K562 (cell line): ENCODE measurements at regions not wholly inside any gene's neighbourhood (a gene's known extent, or its start where the extent isn't known, plus 50 kb on each side); places are given as distances from the start of the nearest gene placed in this dataset.

Source experiments
- ATAC-seq: fragments of 200-7000 bp; cut with Tn5 transposase; 3 replicates; pipeline ENCODE4 v1.9.1; 2020; ENCODE audit warnings: moderate library complexity
- BruUV-seq: library from RNA; stranded (reverse); fragments of 400-500 nt; replicated peaks from 2 replicates; lab custom pipeline; 2021; lab: Mats Ljungman, UMichigan
- CTCF ChIA-PET: fragments of 300-600 bp; formaldehyde crosslinking; extraction: SDS; loops from one replicate; lab custom pipeline; 2021; ENCODE audit warnings: low intra/inter-chr PET ratio; lab: Yijun Ruan, JAX
- POLR2A ChIA-PET: fragments of 300-600, 350-650 bp; sonication (Branson Sonifier 250); formaldehyde crosslinking; extraction: SDS; loops from one replicate; lab custom pipeline; 2021; ENCODE audit warnings: antibody characterized with exemption, inconsistent platforms; lab: Yijun Ruan, JAX
- DNase-seq, 4 experiments: peaks; one replicate each; pipeline versions ENCODE4 v3.0.0 to v3.0.0-alpha.2; 2011 to 2018; ENCODE audit warnings: low spot score in 3 of 4, mixed read lengths in 3 of 4; ENCODE audit errors: extremely low read depth in 1 of 4
- FAIRE-seq: peaks from 2 replicates; lab custom pipeline; 2011; peaks lifted over from hg19 to GRCh38; lab: Jason Lieb, UNC
- H2AFZ ChIP-seq: 2 replicates; pipeline ENCODE4 v1.6.0; 2011; ENCODE audit warnings: low read depth, low read length, control low read depth, inconsistent platforms
- H3K27ac ChIP-seq: fragments of 200-600 bp; 3 replicates; pipeline ENCODE4 v1.8.0; 2011; ENCODE audit warnings: low read depth, mild to moderate bottlenecking, control low read depth, inconsistent platforms, low read length, moderate library complexity, mixed read lengths; ENCODE audit errors: extremely low read depth
- H3K27me3 ChIP-seq, 2 experiments: fragments of 300-600 bp in 1 of 2; 2 replicates in 1 of 2; 3 replicates in 1 of 2; pipeline versions ENCODE4 v1.6.0 to v1.8.0; 2011; ENCODE audit warnings: inconsistent platforms in 2 of 2, low read length in 2 of 2, mild to moderate bottlenecking in 1 of 2, mixed read lengths in 1 of 2, moderate library complexity in 1 of 2; ENCODE audit not compliant: control insufficient read depth in 2 of 2, insufficient read depth in 2 of 2
- H3K36me3 ChIP-seq: fragments of 300-600 bp; 3 replicates; pipeline ENCODE4 v1.8.0; 2011; ENCODE audit warnings: mild to moderate bottlenecking, low read length, inconsistent platforms; ENCODE audit not compliant: control insufficient read depth, insufficient read depth
- H3K4me1 ChIP-seq, 2 experiments: fragments of 200-600 bp in 1 of 2; replicated peaks in 1 of 2; 2 replicates in 1 of 2; 3 replicates in 1 of 2; pipeline versions ENCODE4 v1.5.1 to v1.8.0; 2011; ENCODE audit warnings: inconsistent platforms in 2 of 2, low read length in 2 of 2, mild to moderate bottlenecking in 1 of 2, mixed read lengths in 1 of 2, moderate library complexity in 1 of 2; ENCODE audit not compliant: control insufficient read depth in 2 of 2, insufficient read depth in 2 of 2
- H3K4me2 ChIP-seq: 2 replicates; pipeline ENCODE4 v1.6.1; 2011; ENCODE audit warnings: low read length, control low read depth, inconsistent platforms, mixed read lengths; ENCODE audit not compliant: insufficient read depth
- H3K4me3 ChIP-seq: fragments of 200-600 bp; sonication (generic), shearing (Covaris generic); 2 replicates; pipeline ENCODE4 v1.5.1; 2016; ENCODE audit warnings: control low read depth, inconsistent platforms
- H3K79me2 ChIP-seq: fragments of 200-600 bp; 3 replicates; pipeline ENCODE4 v1.8.0; 2011; ENCODE audit warnings: low read length, inconsistent platforms; ENCODE audit not compliant: control insufficient read depth, insufficient read depth
- H3K9ac ChIP-seq, 2 experiments: 2 replicates each; pipeline versions ENCODE4 v1.6.0 to v1.6.1; 2011; ENCODE audit warnings: low read depth in 2 of 2, low read length in 2 of 2, control low read depth in 1 of 2, inconsistent platforms in 1 of 2, mild to moderate bottlenecking in 1 of 2, mixed read lengths in 1 of 2; ENCODE audit not compliant: insufficient read depth in 1 of 2
- H3K9me1 ChIP-seq: one replicate; pipeline ENCODE4 v1.6.0; 2011; ENCODE audit warnings: inconsistent platforms, mild to moderate bottlenecking, low read length, moderate library complexity; ENCODE audit not compliant: control insufficient read depth, insufficient read depth
- H3K9me3 ChIP-seq: replicated peaks from 2 replicates; pipeline ENCODE4 v1.5.1; 2011; ENCODE audit warnings: low read depth, low read length, inconsistent platforms; ENCODE audit not compliant: control insufficient read depth, insufficient read depth
- H4K20me1 ChIP-seq: replicated peaks from 2 replicates; pipeline ENCODE4 v1.6.1; 2011; ENCODE audit warnings: low read length, inconsistent platforms, mixed read lengths; ENCODE audit not compliant: control insufficient read depth, insufficient read depth
- CEBPB ChIP-seq: fragments of 450-650 bp; IDR thresholded peaks from 2 replicates; pipeline ENCODE4 v1.6.1; 2016; ENCODE audit warnings: missing genetic modification characterization, missing compliant biosample characterization
- CEBPG ChIP-seq, 3 experiments: fragments of 200-800 bp in 1 of 3; sonication (Bioruptor generic) in 1 of 3; sonication (generic) in 1 of 3; formaldehyde crosslinking in 1 of 3; IDR thresholded peaks in 2 of 3; conservative IDR thresholded peaks in 1 of 3; 2 replicates each; pipeline versions ENCODE4 v1.6.1 to v1.8.0; 2016 to 2022; ENCODE audit warnings: missing compliant biosample characterization in 2 of 3, missing genetic modification characterization in 2 of 3, mild to moderate bottlenecking in 1 of 3, missing genetic modification reagents in 1 of 3
- CREM ChIP-seq: IDR thresholded peaks from 2 replicates; pipeline ENCODE4 v1.6.1; 2014; ENCODE audit warnings: antibody characterized with exemption, low read depth
- E2F3 ChIP-seq: fragments of 250-450 bp; sonication (Bioruptor Pico); IDR thresholded peaks from 2 replicates; pipeline ENCODE4 v1.4.0; 2020; ENCODE audit warnings: mild to moderate bottlenecking
- MCM3 ChIP-seq: fragments of 450-650 bp; IDR thresholded peaks from 2 replicates; pipeline ENCODE4 v1.6.1; 2016
- NFIC ChIP-seq: fragments of 450-650 bp; IDR thresholded peaks from 2 replicates; pipeline ENCODE4 v1.6.1; 2017; ENCODE audit warnings: mild to moderate bottlenecking, inconsistent platforms
- RBBP5 ChIP-seq: fragments of 200-600 bp; sonication (generic); IDR thresholded peaks from 2 replicates; pipeline ENCODE4 v1.6.1; 2012; ENCODE audit warnings: borderline replicate concordance, mild to moderate bottlenecking, low read length, control low read depth, inconsistent platforms; ENCODE audit not compliant: insufficient read depth, poor library complexity, severe bottlenecking
- SOX6 ChIP-seq: fragments of 450-650 bp; IDR thresholded peaks from 2 replicates; pipeline ENCODE4 v1.6.1; 2014; ENCODE audit warnings: mild to moderate bottlenecking
- STAG1 ChIP-seq: sonication (generic); formaldehyde crosslinking; IDR thresholded peaks from 2 replicates; pipeline ENCODE4 v1.5.0; 2020; ENCODE audit warnings: missing genetic modification reagents, borderline replicate concordance
- TAF7 ChIP-seq: fragments of 450-650 bp; IDR thresholded peaks from 2 replicates; pipeline ENCODE4 v1.6.1; 2016; ENCODE audit warnings: missing genetic modification characterization, missing compliant biosample characterization
- WHSC1 ChIP-seq: IDR thresholded peaks from one replicate; pipeline ENCODE4 v1.6.1; 2012; ENCODE audit warnings: low read length, control low read depth, inconsistent platforms
- ZBTB17 ChIP-seq: fragments of 450-650 bp; formaldehyde crosslinking; IDR thresholded peaks from 2 replicates; pipeline ENCODE4 v1.4.0; 2020; ENCODE audit warnings: mild to moderate bottlenecking
- ZNF507 ChIP-seq: conservative IDR thresholded peaks from 2 replicates; pipeline ENCODE4 v1.6.1; 2017; ENCODE audit warnings: missing genetic modification characterization, missing compliant biosample characterization
- ZNF695 ChIP-seq: fragments of 450-650 bp; formaldehyde crosslinking; IDR thresholded peaks from 2 replicates; pipeline ENCODE4 v1.4.0; 2020; ENCODE audit warnings: mild to moderate bottlenecking, moderate library complexity
- WGBS: fragments of 100-300 bp; shearing (Covaris generic); methylation state at CpG from one replicate; pipeline ENCODE4 v1.1.6; 2016; ENCODE audit warnings: low coverage, mixed read lengths; ENCODE audit not compliant: insufficient coverage; ENCODE audit errors: missing lambda C conversion rate; 5-methylcytosine and 5-hydroxymethylcytosine counted together
- in situ Hi-C: fragments of 300-500 bp; cut with MboI; formaldehyde crosslinking; loops from 4 replicates; pipeline ENCODE4 v1.15.0; 2018; ENCODE audit warnings: inconsistent platforms, mixed read lengths
- intact Hi-C: fragments of 100-400 bp; cut with micrococcal nuclease; formaldehyde crosslinking; loops from 2 replicates; pipeline ENCODE4 v1.14.2; 2022
- TF ChIP-seq, protein P1 (sequence below), 3 experiments: fragments of 200-800 bp in 1 of 3; sonication (Bioruptor generic) in 1 of 3; sonication (generic) in 1 of 3; formaldehyde crosslinking in 1 of 3; IDR thresholded peaks; 2 replicates each; pipeline versions ENCODE4 v1.6.1 to v1.8.0; 2016 to 2022; ENCODE audit warnings: mild to moderate bottlenecking in 2 of 3, missing compliant biosample characterization in 2 of 3, missing genetic modification characterization in 2 of 3, missing genetic modification reagents in 1 of 3

DNA sequence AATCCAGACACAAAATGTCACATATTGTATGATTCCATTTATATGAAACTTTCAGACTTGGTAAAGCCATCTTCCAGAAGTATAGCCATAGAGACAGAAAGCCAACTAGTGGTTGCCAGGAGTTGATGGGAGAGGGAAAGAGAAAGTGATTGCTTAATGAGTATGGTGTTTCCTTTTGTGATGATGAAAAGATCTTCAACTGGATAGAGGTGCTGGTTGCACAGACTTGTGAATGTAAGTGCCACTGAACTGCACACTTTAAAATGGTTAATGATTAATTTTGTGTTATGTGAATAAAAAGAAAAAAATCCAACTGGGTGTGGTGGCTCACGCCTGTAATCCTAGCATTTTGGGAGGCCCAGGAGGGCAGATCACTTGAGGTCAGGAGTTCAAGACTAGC lies 135.3 kb upstream of the SLC1A4 start:
- Histone ChIP-seq H3K9ac (no peak overlapping the region), H3K36me3 (no peaks in the 10 kb centered on the region), H3K9me3 (no peaks in the 10 kb centered on the region), H3K27ac (no peak overlapping the region), H3K9me1 (no peaks in the 10 kb centered on the region), H2AFZ (peak overlapping the region; percentile 93), H3K4me1 (peaks cover 17 to 37% of the 10 kb centered on the region in 2 experiments), H3K79me2 (no peaks in the 10 kb centered on the region), H3K4me3 (no peak overlapping the region), H3K4me2 (no peak overlapping the region), H4K20me1 (no peaks in the 10 kb centered on the region), H3K27me3 (no peaks in the 10 kb centered on the region)
- BruUV-seq: no TSS peak
- 75% methylated on average over 1 of the region's 1 CpG for WGBS
- TF ChIP-seq CEBPG (CRISPR knock-in tag; IDR thresholded peaks at IDR 0.05) (no peak), CEBPG (tag; conservative IDR thresholded peaks at IDR 0.05 in 1 of 2, IDR thresholded peaks at IDR 0.05 in 1 of 2) (peak; percentile 78 to 85), ZNF507 (tag) (no peak), CEBPB (tag) (peak; percentile 26; the same call in 1 of the 2 replicates)
- DNase-seq (no peak), FAIRE-seq (no peak), ATAC-seq (no peak)
- intact Hi-C loops (loop anchor here (5.0 kb wide), 1 partner anchor 87 kb away; no protein-coding TSS in a partner anchor), in situ Hi-C loops (no loop called here)
- POLR2A ChIA-PET: no interaction called here
- CTCF ChIA-PET: no interaction called here

DNA sequence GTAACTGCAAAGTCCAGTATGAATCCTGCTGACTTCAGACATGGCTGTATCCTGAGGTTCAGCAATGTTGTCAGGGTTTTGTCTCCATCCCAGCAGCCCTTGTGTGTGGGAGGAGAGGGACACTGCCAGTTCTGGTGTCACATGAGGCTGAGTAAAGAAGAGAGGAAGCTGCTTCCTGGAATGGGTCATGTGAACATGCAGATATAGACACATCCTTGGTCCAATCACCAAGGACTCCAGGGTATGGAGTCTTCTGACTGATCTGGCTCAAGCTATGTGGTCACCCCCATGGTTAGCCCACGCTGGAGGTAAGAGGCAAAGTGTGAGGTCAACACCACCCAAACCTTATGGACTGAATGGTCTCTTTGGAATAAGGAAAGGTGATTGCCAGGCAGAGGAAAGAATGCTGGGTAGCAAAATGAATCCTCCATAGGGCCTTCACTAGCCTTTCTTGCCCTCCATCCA lies 134.4 kb upstream of the SLC1A4 start:
- Histone ChIP-seq H3K9me3 (no peaks in the 10 kb centered on the region), H3K27ac (peak overlapping the region; percentile 42; the same call in 1 of the 3 replicates), H3K79me2 (no peaks in the 10 kb centered on the region), H3K36me3 (no peaks in the 10 kb centered on the region), H2AFZ (peak overlapping the region; percentile 91), H3K4me2 (peak overlapping the region; percentile 13; the same call in 1 of the 2 replicates), H3K9me1 (no peaks in the 10 kb centered on the region), H4K20me1 (no peaks in the 10 kb centered on the region), H3K4me3 (no peak overlapping the region), H3K9ac (0 out of 4 replicates have a peak overlapping the region, but pooled peaks of 1 of the 2 experiments have one; percentile 13), H3K4me1 (peaks cover 26 to 44% of the 10 kb centered on the region in 2 experiments), H3K27me3 (no peaks in the 10 kb centered on the region)
- in situ Hi-C loops: no loop called here
- CTCF ChIA-PET: no interaction called here
- intact Hi-C loops: loop anchor here (5.0 kb wide), 1 partner anchor 88 kb away; no protein-coding TSS in a partner anchor
- WGBS: 25% methylated on average over 1 of the region's 1 CpG
- DNase-seq (peak; percentile 31 to 86 (median 60)), ATAC-seq (peak; percentile 70), FAIRE-seq (peak; percentile 97)
- POLR2A ChIA-PET: interaction anchor here (0.6 kb wide), 2 partner anchors 63 to 180 kb away, joined by 3 read pairs; no protein-coding TSS in a partner anchor
- no TSS peak for BruUV-seq
- TF ChIP-seq STAG1 (CRISPR knock-in tag): no peak
- TF ChIP-seq, protein P1, sequence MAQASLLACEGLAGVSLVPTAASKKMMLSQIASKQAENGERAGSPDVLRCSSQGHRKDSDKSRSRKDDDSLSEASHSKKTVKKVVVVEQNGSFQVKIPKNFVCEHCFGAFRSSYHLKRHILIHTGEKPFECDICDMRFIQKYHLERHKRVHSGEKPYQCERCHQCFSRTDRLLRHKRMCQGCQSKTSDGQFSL (CRISPR knock-in tag; IDR thresholded peaks at IDR 0.05): no peak
- TF ChIP-seq, protein P1 (tag; IDR thresholded peaks at IDR 0.05): no peak
- TF ChIP-seq ZBTB17 (CRISPR knock-in tag): peak; percentile 83
- no peak for TF ChIP-seq SOX6
- no peak for TF ChIP-seq ZNF695 (CRISPR knock-in tag)
- TF ChIP-seq MCM3: no peak
- no peak for TF ChIP-seq WHSC1
- TF ChIP-seq TAF7: 0 out of 2 replicates have a peak, but pooled peaks have one; percentile 45
- TF ChIP-seq CREM: 0 out of 2 replicates have a peak, but pooled peaks have one; percentile 23
- no peak for TF ChIP-seq E2F3 (CRISPR knock-in tag)
- no peak for TF ChIP-seq NFIC
- no peak for TF ChIP-seq RBBP5
